Activated CD8-positive, alpha-beta T cell treated with anti-CD3 and anti-CD28 coated beads for 36 hours (primary cell): ENCODE measurements at regions not wholly inside any gene's neighbourhood (a gene's known extent, or its start where the extent isn't known, plus 50 kb on each side); places are given as distances from the start of the nearest gene placed in this dataset.

Source experiments
- ATAC-seq: fragments of 200-7000 bp; cut with Tn5 transposase; one replicate; pipeline ENCODE4 v1.10.0; 2021; ENCODE audit warnings: mild to moderate bottlenecking, moderate library complexity
- CTCF ChIA-PET: fragments of 350-600 bp; sonication (Branson Sonifier 250); formaldehyde crosslinking; loops from one replicate; lab custom pipeline; 2021; ENCODE audit warnings: antibody characterized with exemption; lab: Charles Lee
- POLR2A ChIA-PET: fragments of 350-600 bp; sonication (Branson Sonifier 250); formaldehyde crosslinking; loops from one replicate; lab custom pipeline; 2021; ENCODE audit warnings: antibody characterized with exemption; lab: Charles Lee
- DNase-seq: peaks from one replicate; pipeline ENCODE4 v3.0.0-alpha.2; 2020
- H3K27ac Mint-ChIP-seq: one replicate; pipeline ENCODE4 v1.8.0; 2021; ENCODE audit warnings: mild to moderate bottlenecking, mixed read lengths
- H3K27me3 Mint-ChIP-seq: one replicate; pipeline ENCODE4 v1.8.0; 2021; ENCODE audit warnings: mixed read lengths
- H3K36me3 Mint-ChIP-seq: one replicate; pipeline ENCODE4 v1.8.0; 2021; ENCODE audit warnings: low read depth, mixed read lengths
- H3K4me1 Mint-ChIP-seq: one replicate; pipeline ENCODE4 v1.8.0; 2021; ENCODE audit warnings: low read depth, mixed read lengths
- H3K4me3 Mint-ChIP-seq: one replicate; pipeline ENCODE4 v1.8.0; 2021; ENCODE audit warnings: mild to moderate bottlenecking, moderate library complexity, mixed read lengths
- H3K9me3 Mint-ChIP-seq: one replicate; pipeline ENCODE4 v1.8.0; 2021; ENCODE audit warnings: mixed read lengths
- intact Hi-C: fragments of 100-400 bp; cut with micrococcal nuclease; formaldehyde crosslinking; loops from one replicate; pipeline ENCODE4 v1.10.0; 2022
- TF ChIP-seq, protein P1 (sequence below): fragments of 200-600 bp; IDR thresholded peaks from one replicate; pipeline ENCODE4 v1.8.0; 2022; ENCODE audit warnings: antibody characterized with exemption, mild to moderate bottlenecking

DNA sequence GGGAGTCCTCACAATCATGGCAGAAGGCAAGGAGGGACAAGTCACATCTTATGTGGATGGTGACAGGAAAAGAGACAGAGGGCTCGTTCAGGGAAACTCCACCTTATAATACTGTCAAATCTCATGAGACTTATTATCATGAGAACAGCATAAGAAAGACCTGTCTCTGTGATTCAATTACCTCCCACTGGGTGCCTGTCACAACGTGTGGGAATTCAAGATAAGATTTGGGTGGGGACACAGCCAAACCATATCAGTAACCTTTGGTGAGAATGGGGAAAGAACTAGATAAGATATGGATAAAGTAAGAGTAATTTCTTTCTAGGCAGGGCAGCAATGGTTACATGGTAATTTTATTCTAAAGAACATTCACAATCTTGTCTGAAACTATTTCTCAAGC is 344.9 kb upstream of the KLF12 start:
- intact Hi-C loops: no loop called here

DNA sequence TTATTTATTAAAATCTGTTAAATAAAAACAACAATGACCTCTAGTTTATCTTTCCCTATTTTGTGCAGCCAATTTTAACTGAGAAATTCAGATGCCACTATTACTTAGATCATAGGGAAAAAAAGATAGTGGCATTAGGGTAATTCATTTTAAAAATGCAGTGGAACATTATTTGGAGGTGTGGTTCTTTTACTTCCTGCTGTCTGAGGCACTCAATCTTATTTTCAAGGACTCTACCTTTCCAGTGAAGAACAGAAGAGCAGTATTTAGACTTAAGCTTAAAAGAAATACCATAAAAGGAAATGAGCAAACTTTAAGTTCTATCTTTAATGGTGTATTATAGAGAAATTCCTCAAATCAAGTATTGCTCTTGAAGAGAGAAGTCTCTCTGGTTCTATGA is 342.6 kb upstream of the KLF12 start:
- ChIA-PET CTCF (no interaction called here), POLR2A (no interaction called here)
- no peaks in the 10 kb centered on the region for H3K27me3 Mint-ChIP-seq
- no peaks in the 10 kb centered on the region for H3K4me1 Mint-ChIP-seq
- H3K9me3 Mint-ChIP-seq: no peaks in the 10 kb centered on the region
- TF ChIP-seq, protein P1, sequence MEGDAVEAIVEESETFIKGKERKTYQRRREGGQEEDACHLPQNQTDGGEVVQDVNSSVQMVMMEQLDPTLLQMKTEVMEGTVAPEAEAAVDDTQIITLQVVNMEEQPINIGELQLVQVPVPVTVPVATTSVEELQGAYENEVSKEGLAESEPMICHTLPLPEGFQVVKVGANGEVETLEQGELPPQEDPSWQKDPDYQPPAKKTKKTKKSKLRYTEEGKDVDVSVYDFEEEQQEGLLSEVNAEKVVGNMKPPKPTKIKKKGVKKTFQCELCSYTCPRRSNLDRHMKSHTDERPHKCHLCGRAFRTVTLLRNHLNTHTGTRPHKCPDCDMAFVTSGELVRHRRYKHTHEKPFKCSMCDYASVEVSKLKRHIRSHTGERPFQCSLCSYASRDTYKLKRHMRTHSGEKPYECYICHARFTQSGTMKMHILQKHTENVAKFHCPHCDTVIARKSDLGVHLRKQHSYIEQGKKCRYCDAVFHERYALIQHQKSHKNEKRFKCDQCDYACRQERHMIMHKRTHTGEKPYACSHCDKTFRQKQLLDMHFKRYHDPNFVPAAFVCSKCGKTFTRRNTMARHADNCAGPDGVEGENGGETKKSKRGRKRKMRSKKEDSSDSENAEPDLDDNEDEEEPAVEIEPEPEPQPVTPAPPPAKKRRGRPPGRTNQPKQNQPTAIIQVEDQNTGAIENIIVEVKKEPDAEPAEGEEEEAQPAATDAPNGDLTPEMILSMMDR: no peak
- ATAC-seq (no peak), DNase-seq (no peak)
- no peaks in the 10 kb centered on the region for H3K36me3 Mint-ChIP-seq
- intact Hi-C loops: no loop called here
- no peak overlapping the region for H3K4me3 Mint-ChIP-seq
- no peak overlapping the region for H3K27ac Mint-ChIP-seq

More for the DNA sequence above, 344.9 kb upstream of the KLF12 start:
- POLR2A ChIA-PET: no interaction called here
- no peak for DNase-seq
- TF ChIP-seq, protein P1: no peak
- Mint-ChIP-seq H3K36me3 (no peaks in the 10 kb centered on the region), H3K4me1 (no peaks in the 10 kb centered on the region), H3K27me3 (no peaks in the 10 kb centered on the region), H3K4me3 (no peak overlapping the region), H3K9me3 (no peaks in the 10 kb centered on the region), H3K27ac (no peak overlapping the region)
- no peak for ATAC-seq
- CTCF ChIA-PET: no interaction called here

DNA sequence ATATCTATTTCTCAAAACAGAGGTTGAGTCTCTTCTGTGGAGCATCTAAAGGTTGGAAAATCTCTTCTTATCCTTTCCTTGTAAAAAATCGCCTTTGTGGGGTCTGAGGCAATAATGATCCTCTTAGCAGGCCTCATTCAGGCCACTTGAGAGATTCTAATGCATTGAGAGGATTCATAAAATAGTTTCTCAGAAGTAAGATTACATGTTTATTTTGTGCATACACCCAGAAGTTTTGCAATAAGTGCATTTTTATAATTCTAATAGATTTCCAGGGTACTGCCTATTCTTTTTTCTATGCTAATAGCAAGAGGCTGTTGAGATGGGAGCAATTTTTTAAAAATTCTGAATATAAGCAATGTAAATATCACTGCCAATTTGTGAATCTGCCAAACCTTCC is 342.2 kb upstream of the KLF12 start:
- Mint-ChIP-seq H3K4me1 (no peaks in the 10 kb centered on the region), H3K36me3 (no peaks in the 10 kb centered on the region), H3K27me3 (no peaks in the 10 kb centered on the region), H3K27ac (no peak overlapping the region), H3K9me3 (no peaks in the 10 kb centered on the region), H3K4me3 (no peak overlapping the region)
- no peak for DNase-seq
- CTCF ChIA-PET: no interaction called here
- no peak for ATAC-seq
- intact Hi-C loops: no loop called here
- POLR2A ChIA-PET: no interaction called here
- TF ChIP-seq, protein P1: no peak

DNA sequence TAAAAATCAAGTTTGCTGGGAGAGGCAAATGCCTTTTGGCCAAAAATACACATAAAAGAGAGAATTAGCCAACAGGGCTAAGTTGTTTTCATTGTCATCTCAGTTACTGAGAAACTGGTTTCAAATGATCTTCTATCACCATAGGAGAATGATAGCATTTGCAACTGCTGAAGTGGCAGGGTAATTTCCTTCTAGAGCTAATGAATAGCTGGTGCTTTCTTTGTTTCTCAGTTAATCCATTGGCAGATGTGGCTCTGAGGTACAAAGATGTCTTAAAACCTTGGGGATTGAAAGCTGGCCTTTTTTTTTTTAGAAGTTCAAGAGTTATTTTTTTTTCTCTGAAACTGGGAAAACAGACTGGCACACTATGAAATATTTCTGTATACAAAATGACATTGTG is 332.7 kb upstream of the KLF12 start:
- POLR2A ChIA-PET: no interaction called here
- CTCF ChIA-PET: interaction anchor here (0.6 to 0.9 kb wide), 2 partner anchors 13 to 870 kb away, joined by 3 read pairs; no protein-coding TSS in a partner anchor
- intact Hi-C loops: no loop called here

DNA sequence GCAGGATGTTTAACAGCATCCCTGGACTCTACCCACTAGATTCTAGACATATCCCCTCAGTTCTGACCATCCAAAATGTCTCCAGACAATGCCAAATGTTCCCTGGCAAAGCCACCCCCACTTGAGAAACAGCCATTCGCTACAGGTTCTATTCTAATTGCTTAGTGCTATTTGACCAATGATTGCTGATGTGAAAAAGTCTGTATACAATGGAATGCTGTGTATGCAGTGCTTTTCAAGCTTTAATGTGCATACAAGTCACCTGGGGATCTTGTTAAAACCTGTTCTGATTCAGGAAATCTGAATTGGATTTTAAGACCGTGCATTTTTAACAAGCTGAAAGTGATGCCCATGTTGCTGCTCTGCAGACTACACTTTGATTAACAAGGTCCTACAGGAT is 331.8 kb upstream of the KLF12 start:
- TF ChIP-seq, protein P1: no peak
- ChIA-PET CTCF (interaction anchor here (0.9 kb wide), 1 partner anchor 12 kb away, joined by 3 read pairs; no protein-coding TSS in a partner anchor), POLR2A (no interaction called here)
- Mint-ChIP-seq H3K36me3 (no peaks in the 10 kb centered on the region), H3K9me3 (no peaks in the 10 kb centered on the region), H3K4me3 (no peak overlapping the region), H3K27me3 (peaks cover 8% of the 10 kb centered on the region), H3K27ac (no peak overlapping the region), H3K4me1 (no peaks in the 10 kb centered on the region)
- ATAC-seq (no peak), DNase-seq (no peak)
- intact Hi-C loops: no loop called here

More for the DNA sequence above, 332.7 kb upstream of the KLF12 start:
- Mint-ChIP-seq H3K36me3 (no peaks in the 10 kb centered on the region), H3K4me3 (no peak overlapping the region), H3K27me3 (peaks cover 7% of the 10 kb centered on the region), H3K27ac (no peak overlapping the region), H3K4me1 (no peaks in the 10 kb centered on the region), H3K9me3 (no peaks in the 10 kb centered on the region)
- TF ChIP-seq, protein P1: no peak
- DNase-seq: no peak
- no peak for ATAC-seq
